Neural cell (in vitro differentiated cells): ENCODE measurements at regions not wholly inside any gene's neighbourhood (a gene's known extent, or its start where the extent isn't known, plus 50 kb on each side); places are given as distances from the start of the nearest gene placed in this dataset.

ENCODE experiments used
- EP300 ChIP-seq: fragments of 450-650 bp; conservative IDR thresholded peaks from 2 replicates; pipeline ENCODE4 v1.6.1; 2014; ENCODE audit warnings: antibody characterized with exemption, mild to moderate bottlenecking, moderate library complexity; ENCODE audit not compliant: poor library complexity, severe bottlenecking
- EZH2 ChIP-seq: fragments of 200-600, 300-800 bp; shearing (Covaris generic), sonication (generic); IDR thresholded peaks from 2 replicates; pipeline ENCODE4 v1.6.1; 2014; ENCODE audit warnings: antibody characterized with exemption, low read length, borderline replicate concordance, mild to moderate bottlenecking; ENCODE audit not compliant: insufficient read depth, poor library complexity, severe bottlenecking
- MXI1 ChIP-seq: fragments of 450-650 bp; conservative IDR thresholded peaks from 2 replicates; pipeline ENCODE4 v1.6.1; 2014; ENCODE audit warnings: antibody characterized with exemption, mild to moderate bottlenecking; ENCODE audit not compliant: poor library complexity, severe bottlenecking
- POLR2AphosphoS5 ChIP-seq: IDR thresholded peaks from 2 replicates; pipeline ENCODE4 v1.6.1; 2012
- RAD21 ChIP-seq: fragments of 450-650 bp; conservative IDR thresholded peaks from 2 replicates; pipeline ENCODE4 v1.6.1; 2014; ENCODE audit warnings: antibody characterized with exemption, mild to moderate bottlenecking, moderate library complexity
- REST ChIP-seq: IDR thresholded peaks from 2 replicates; pipeline ENCODE4 v1.6.1; 2012; ENCODE audit warnings: borderline replicate concordance
- TAF1 ChIP-seq: IDR thresholded peaks from 2 replicates; pipeline ENCODE4 v1.6.1; 2012; ENCODE audit warnings: low read depth
- TF ChIP-seq, protein P1 (sequence below): fragments of 450-650 bp; IDR thresholded peaks from 2 replicates; pipeline ENCODE4 v1.5.1; 2014; ENCODE audit warnings: antibody characterized with exemption, mild to moderate bottlenecking, moderate library complexity; ENCODE audit not compliant: poor library complexity, severe bottlenecking

DNA sequence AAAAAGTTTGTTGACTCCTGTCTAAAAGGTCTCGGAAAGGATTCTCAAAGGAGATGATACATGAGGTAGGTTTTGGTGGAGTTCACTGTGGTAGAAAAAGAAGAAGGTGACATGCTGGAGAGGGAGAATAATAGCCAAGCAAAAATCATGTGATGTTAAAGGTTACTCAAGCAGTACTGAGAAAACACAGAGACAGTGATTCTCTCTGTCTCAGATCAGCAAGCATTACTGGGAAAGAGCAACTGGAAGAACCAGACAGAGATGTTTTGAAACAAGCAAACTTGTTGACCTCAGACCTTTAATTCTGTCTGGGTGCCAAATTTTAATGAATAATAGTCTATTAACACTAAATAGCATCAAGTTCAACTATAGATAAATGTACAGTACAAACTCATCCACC lies 183.5 kb upstream of the PLEKHG7 start:
- TF ChIP-seq, protein P1, sequence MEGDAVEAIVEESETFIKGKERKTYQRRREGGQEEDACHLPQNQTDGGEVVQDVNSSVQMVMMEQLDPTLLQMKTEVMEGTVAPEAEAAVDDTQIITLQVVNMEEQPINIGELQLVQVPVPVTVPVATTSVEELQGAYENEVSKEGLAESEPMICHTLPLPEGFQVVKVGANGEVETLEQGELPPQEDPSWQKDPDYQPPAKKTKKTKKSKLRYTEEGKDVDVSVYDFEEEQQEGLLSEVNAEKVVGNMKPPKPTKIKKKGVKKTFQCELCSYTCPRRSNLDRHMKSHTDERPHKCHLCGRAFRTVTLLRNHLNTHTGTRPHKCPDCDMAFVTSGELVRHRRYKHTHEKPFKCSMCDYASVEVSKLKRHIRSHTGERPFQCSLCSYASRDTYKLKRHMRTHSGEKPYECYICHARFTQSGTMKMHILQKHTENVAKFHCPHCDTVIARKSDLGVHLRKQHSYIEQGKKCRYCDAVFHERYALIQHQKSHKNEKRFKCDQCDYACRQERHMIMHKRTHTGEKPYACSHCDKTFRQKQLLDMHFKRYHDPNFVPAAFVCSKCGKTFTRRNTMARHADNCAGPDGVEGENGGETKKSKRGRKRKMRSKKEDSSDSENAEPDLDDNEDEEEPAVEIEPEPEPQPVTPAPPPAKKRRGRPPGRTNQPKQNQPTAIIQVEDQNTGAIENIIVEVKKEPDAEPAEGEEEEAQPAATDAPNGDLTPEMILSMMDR, result no peak
- TF ChIP-seq EZH2, result no peak
- no peak for TF ChIP-seq POLR2AphosphoS5
- no peak for TF ChIP-seq EP300
- TF ChIP-seq TAF1, result no peak
- no peak for TF ChIP-seq REST
- no peak for TF ChIP-seq MXI1
- no peak for TF ChIP-seq RAD21
